ENCODE measurements at regions not wholly inside any gene's neighbourhood (a gene's known extent, or its start where the extent isn't known, plus 50 kb on each side); places are given as distances from the start of the nearest gene placed in this dataset.

DNA sequence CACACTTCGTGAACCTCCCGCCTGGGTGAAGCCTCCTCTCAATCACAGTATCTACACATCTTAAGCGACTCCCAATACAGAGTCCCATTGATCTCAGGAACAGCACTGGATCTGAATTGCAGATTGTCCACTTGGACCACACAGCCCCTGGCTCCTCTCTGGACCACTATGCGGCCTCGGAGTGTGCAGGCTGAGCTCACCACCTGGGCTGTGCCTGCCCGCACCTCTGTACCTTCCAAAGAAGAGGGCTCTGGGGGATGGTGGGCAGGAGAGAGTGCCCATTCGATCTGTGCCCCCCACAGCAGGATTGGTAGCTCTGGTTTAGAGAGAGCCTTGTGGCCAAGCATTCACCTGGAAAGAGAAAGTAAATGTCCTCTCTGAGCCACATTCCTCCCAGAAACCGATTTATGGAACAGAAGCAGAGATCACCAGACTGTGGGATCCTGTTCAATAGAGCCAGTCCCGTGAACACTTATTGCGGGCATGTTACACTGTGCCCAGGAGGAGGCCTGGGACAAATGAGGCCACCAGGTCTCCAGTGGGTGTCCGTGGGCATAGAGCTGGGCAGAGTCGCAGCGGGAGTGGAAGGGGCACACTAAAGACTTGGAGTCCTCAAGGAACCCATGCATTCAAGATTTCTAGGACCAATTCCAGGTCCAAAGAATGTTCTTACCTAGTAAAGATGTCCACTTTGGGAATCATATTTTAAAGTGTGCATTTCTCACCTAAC is 141.6 kb upstream of the SOX1 start:
- Histone ChIP-seq H3K4me1 (ENCODE audit: control insufficient read depth in 1 of 2, insufficient read depth in 2 of 2, low read depth in 1 of 2, low read length in 1 of 2) (no peaks in the 10 kb centered on the region), H3K27me3 (ENCODE audit: insufficient read depth) (no peaks in the 10 kb centered on the region; the same call in 1 of the 2 replicates), H3K27ac (ENCODE audit: low read depth in 2 of 2, low read length in 1 of 2) (no peak overlapping the region), H2AFZ (ENCODE audit: low read depth) (no peak overlapping the region), H3K9me3 (no peaks in the 10 kb centered on the region), H3K9me2 (no peaks in the 10 kb centered on the region), H3K4me2 (no peak overlapping the region), H4K20me1 (ENCODE audit: insufficient read depth) (no peaks in the 10 kb centered on the region), H3K9ac (no peak overlapping the region), H3K36me3 (replicated peaks in 1 of 2; ENCODE audit: control insufficient read depth in 1 of 2, insufficient read depth in 2 of 2, low read length in 1 of 2) (no peaks in the 10 kb centered on the region), H3K4me3 (ENCODE audit: low read depth in 2 of 2, low read length in 1 of 2) (no peak overlapping the region), H3F3A (replicated peaks; ENCODE audit: insufficient read depth) (no peaks in the 10 kb centered on the region), H3K79me2 (ENCODE audit: insufficient read depth) (no peaks in the 10 kb centered on the region)
- ChIA-PET POLR2A (no interaction called here), CTCF (interaction anchor here (1.6 kb wide), 1 partner anchor 10 kb away, joined by 4 read pairs; no protein-coding TSS in a partner anchor)
- no peak for TF ChIP-seq JUND (IDR thresholded peaks at IDR 0.05)
- no peak for TF ChIP-seq RFX5 (IDR thresholded peaks at IDR 0.05; ENCODE audit: low read length)
- TF ChIP-seq, protein P1, sequence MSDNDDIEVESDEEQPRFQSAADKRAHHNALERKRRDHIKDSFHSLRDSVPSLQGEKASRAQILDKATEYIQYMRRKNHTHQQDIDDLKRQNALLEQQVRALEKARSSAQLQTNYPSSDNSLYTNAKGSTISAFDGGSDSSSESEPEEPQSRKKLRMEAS (IDR thresholded peaks at IDR 0.05; ENCODE audit: low read depth) = no peak
- no peak for TF ChIP-seq GABPA (IDR thresholded peaks at IDR 0.05; ENCODE audit: low read depth)
- TF ChIP-seq SMC3 (IDR thresholded peaks at IDR 0.05; ENCODE audit: low read depth, low read length) = no peak
- TF ChIP-seq RAD21 (IDR thresholded peaks at IDR 0.05; ENCODE audit: low read length) = no peak
- TF ChIP-seq, protein P2, sequence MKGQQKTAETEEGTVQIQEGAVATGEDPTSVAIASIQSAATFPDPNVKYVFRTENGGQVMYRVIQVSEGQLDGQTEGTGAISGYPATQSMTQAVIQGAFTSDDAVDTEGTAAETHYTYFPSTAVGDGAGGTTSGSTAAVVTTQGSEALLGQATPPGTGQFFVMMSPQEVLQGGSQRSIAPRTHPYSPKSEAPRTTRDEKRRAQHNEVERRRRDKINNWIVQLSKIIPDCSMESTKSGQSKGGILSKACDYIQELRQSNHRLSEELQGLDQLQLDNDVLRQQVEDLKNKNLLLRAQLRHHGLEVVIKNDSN (IDR thresholded peaks at IDR 0.05; ENCODE audit: borderline replicate concordance, low read depth) = no peak
- no peak for TF ChIP-seq FOXJ3 (CRISPR knock-in tag; IDR thresholded peaks at IDR 0.05)
- no peak for TF ChIP-seq TCF12 (IDR thresholded peaks at IDR 0.05)
- no peak for TF ChIP-seq RXRA (IDR thresholded peaks at IDR 0.05; ENCODE audit: borderline replicate concordance, low read depth)
- TF ChIP-seq, protein P3, sequence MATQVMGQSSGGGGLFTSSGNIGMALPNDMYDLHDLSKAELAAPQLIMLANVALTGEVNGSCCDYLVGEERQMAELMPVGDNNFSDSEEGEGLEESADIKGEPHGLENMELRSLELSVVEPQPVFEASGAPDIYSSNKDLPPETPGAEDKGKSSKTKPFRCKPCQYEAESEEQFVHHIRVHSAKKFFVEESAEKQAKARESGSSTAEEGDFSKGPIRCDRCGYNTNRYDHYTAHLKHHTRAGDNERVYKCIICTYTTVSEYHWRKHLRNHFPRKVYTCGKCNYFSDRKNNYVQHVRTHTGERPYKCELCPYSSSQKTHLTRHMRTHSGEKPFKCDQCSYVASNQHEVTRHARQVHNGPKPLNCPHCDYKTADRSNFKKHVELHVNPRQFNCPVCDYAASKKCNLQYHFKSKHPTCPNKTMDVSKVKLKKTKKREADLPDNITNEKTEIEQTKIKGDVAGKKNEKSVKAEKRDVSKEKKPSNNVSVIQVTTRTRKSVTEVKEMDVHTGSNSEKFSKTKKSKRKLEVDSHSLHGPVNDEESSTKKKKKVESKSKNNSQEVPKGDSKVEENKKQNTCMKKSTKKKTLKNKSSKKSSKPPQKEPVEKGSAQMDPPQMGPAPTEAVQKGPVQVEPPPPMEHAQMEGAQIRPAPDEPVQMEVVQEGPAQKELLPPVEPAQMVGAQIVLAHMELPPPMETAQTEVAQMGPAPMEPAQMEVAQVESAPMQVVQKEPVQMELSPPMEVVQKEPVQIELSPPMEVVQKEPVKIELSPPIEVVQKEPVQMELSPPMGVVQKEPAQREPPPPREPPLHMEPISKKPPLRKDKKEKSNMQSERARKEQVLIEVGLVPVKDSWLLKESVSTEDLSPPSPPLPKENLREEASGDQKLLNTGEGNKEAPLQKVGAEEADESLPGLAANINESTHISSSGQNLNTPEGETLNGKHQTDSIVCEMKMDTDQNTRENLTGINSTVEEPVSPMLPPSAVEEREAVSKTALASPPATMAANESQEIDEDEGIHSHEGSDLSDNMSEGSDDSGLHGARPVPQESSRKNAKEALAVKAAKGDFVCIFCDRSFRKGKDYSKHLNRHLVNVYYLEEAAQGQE (IDR thresholded peaks at IDR 0.05; ENCODE audit: low read depth, low read length) = no peak
- TF ChIP-seq, protein P4, sequence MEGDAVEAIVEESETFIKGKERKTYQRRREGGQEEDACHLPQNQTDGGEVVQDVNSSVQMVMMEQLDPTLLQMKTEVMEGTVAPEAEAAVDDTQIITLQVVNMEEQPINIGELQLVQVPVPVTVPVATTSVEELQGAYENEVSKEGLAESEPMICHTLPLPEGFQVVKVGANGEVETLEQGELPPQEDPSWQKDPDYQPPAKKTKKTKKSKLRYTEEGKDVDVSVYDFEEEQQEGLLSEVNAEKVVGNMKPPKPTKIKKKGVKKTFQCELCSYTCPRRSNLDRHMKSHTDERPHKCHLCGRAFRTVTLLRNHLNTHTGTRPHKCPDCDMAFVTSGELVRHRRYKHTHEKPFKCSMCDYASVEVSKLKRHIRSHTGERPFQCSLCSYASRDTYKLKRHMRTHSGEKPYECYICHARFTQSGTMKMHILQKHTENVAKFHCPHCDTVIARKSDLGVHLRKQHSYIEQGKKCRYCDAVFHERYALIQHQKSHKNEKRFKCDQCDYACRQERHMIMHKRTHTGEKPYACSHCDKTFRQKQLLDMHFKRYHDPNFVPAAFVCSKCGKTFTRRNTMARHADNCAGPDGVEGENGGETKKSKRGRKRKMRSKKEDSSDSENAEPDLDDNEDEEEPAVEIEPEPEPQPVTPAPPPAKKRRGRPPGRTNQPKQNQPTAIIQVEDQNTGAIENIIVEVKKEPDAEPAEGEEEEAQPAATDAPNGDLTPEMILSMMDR (IDR thresholded peaks at IDR 0.05) = no peak
- 9% methylated on average over 12 of the region's 13 CpGs for WGBS (ENCODE audit: low lambda C conversion rate)
- no peak for DNase-seq

Measured in SK-N-SH (cell line).